HepG2 (cell line): ENCODE measurements at regions not wholly inside any gene's neighbourhood (a gene's known extent, or its start where the extent isn't known, plus 50 kb on each side); places are given as distances from the start of the nearest gene placed in this dataset.

ENCODE experiments used
- CREM ChIP-seq, 2 experiments: sonication (generic) in 1 of 2; formaldehyde crosslinking in 1 of 2; IDR thresholded peaks; 2 replicates each; pipeline versions ENCODE4 v1.4.0 to v1.6.1; 2016 to 2020; ENCODE audit warnings: antibody characterized with exemption in 1 of 2, mild to moderate bottlenecking in 1 of 2, missing genetic modification reagents in 1 of 2
- DR1 ChIP-seq: sonication (generic); formaldehyde crosslinking; IDR thresholded peaks from 2 replicates; pipeline ENCODE4 v1.8.0; 2021; ENCODE audit warnings: mild to moderate bottlenecking, missing genetic modification reagents, inconsistent platforms
- EZH2 ChIP-seq: conservative IDR thresholded peaks from 2 replicates; pipeline ENCODE4 v1.6.1; 2012; ENCODE audit warnings: mild to moderate bottlenecking, low read depth, low read length, moderate library complexity
- GABPB1 ChIP-seq: IDR thresholded peaks from 2 replicates; pipeline ENCODE4 v1.6.1; 2016; ENCODE audit warnings: mild to moderate bottlenecking, missing genetic modification reagents, moderate library complexity, missing compliant biosample characterization
- GZF1 ChIP-seq: sonication (generic); formaldehyde crosslinking; IDR thresholded peaks from 2 replicates; pipeline ENCODE4 v1.5.1; 2020; ENCODE audit warnings: mild to moderate bottlenecking, missing genetic modification reagents
- KDM4B ChIP-seq: sonication (generic); formaldehyde crosslinking; IDR thresholded peaks from 2 replicates; pipeline ENCODE4 v1.4.0; 2020; ENCODE audit warnings: missing genetic modification reagents
- KLF11 ChIP-seq: IDR thresholded peaks from 2 replicates; pipeline ENCODE4 v1.6.1; 2016; ENCODE audit warnings: missing compliant biosample characterization
- KLF15 ChIP-seq: sonication (generic); formaldehyde crosslinking; IDR thresholded peaks from 2 replicates; pipeline ENCODE4 v1.8.1; 2023; ENCODE audit warnings: borderline replicate concordance, mild to moderate bottlenecking, inconsistent platforms, missing genetic modification reagents, mixed read lengths
- LCORL ChIP-seq, 2 experiments: fragments of 450-650 bp in 1 of 2; sonication (generic) in 1 of 2; formaldehyde crosslinking in 1 of 2; IDR thresholded peaks; 2 replicates each; pipeline versions ENCODE4 v1.5.0 to v1.6.1; 2017 to 2020; ENCODE audit warnings: antibody characterized with exemption in 1 of 2, missing genetic modification reagents in 1 of 2
- MIXL1 ChIP-seq: IDR thresholded peaks from 2 replicates; pipeline ENCODE4 v1.6.1; 2016
- ONECUT2 ChIP-seq: sonication (generic); formaldehyde crosslinking; IDR thresholded peaks from 2 replicates; pipeline ENCODE4 v1.4.0; 2020; ENCODE audit warnings: missing genetic modification reagents
- PRPF4 ChIP-seq: fragments of 200-400 bp; formaldehyde crosslinking; IDR thresholded peaks from 2 replicates; pipeline ENCODE4 v1.6.1; 2016; ENCODE audit warnings: low read length, low read depth; ENCODE audit not compliant: poor library complexity, severe bottlenecking
- SP5 ChIP-seq: IDR thresholded peaks from 2 replicates; pipeline ENCODE4 v1.6.1; 2016; ENCODE audit warnings: low read depth, borderline replicate concordance
- SPEN ChIP-seq: sonication (generic); formaldehyde crosslinking; IDR thresholded peaks from 2 replicates; pipeline ENCODE4 v1.5.1; 2020; ENCODE audit warnings: low read depth, mild to moderate bottlenecking, missing genetic modification reagents
- THYN1 ChIP-seq: sonication (generic); formaldehyde crosslinking; IDR thresholded peaks from 2 replicates; pipeline ENCODE4 v1.8.1; 2023; ENCODE audit warnings: low read depth, mild to moderate bottlenecking, moderate library complexity, missing genetic modification reagents, borderline replicate concordance
- ZMYM4 ChIP-seq: sonication (generic); formaldehyde crosslinking; IDR thresholded peaks from 2 replicates; pipeline ENCODE4 v1.8.1; 2023; ENCODE audit warnings: mild to moderate bottlenecking, missing genetic modification reagents
- ZNF160 ChIP-seq: sonication (generic); formaldehyde crosslinking; IDR thresholded peaks from 2 replicates; pipeline ENCODE4 v1.8.0; 2022; ENCODE audit warnings: mild to moderate bottlenecking, inconsistent platforms, missing genetic modification reagents
- ZNF230 ChIP-seq: sonication (generic); formaldehyde crosslinking; IDR thresholded peaks from 2 replicates; pipeline ENCODE4 v1.4.0; 2020; ENCODE audit warnings: mild to moderate bottlenecking, missing genetic modification reagents
- ZNF768 ChIP-seq: sonication (generic); formaldehyde crosslinking; IDR thresholded peaks from 2 replicates; pipeline ENCODE4 v1.4.0; 2020; ENCODE audit warnings: missing genetic modification reagents
- TF ChIP-seq, protein P1 (sequence below): sonication (generic); formaldehyde crosslinking; IDR thresholded peaks from 2 replicates; pipeline ENCODE4 v1.5.0; 2020; ENCODE audit warnings: missing genetic modification reagents, mild to moderate bottlenecking, borderline replicate concordance
- TF ChIP-seq, protein P2 (sequence below): sonication (generic); formaldehyde crosslinking; IDR thresholded peaks from 2 replicates; pipeline ENCODE4 v1.5.1; 2020; ENCODE audit warnings: missing genetic modification reagents, mild to moderate bottlenecking, borderline replicate concordance
- TF ChIP-seq, protein P3 (sequence below): sonication (generic); formaldehyde crosslinking; IDR thresholded peaks from 2 replicates; pipeline ENCODE4 v1.5.1; 2020; ENCODE audit warnings: missing genetic modification reagents, mild to moderate bottlenecking, borderline replicate concordance

DNA sequence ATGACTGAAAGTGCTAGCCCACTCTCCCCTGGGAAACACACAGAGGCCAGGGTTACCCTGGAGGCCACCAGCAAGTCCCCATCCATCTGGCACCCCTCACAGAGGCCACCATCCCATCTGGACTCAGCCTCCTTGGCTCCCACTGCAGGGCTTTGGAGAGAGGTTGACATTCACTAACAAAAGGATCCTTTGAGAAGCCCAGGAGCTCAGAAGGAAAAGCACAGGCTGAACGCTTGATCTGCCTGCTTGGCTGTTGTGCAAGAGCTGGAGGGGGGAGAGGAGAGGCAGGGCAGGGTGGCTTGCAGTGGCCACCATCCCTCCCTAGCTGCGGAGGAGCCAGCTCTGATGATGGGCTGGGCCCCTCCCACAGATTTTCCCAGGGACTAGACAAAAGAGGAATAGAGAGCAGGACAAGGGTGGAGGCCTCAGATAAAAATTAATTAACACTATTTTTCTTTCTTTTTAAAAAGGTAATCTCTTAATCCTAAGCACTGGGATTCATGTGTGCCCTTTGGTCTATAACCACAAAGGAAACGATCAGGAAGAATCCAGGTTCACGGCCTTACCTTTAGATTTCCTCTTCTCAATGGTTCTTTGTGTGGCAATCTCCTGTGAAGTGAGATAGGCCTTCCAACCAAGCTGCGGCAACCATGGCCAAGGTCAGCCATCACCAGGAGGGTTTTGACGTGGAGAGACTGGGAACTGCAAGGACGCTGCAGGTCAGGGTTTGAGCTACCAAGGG, 154.7 kb downstream of the BARX2 start (continued):
- TF ChIP-seq PRPF4 (no peak), LCORL (IDR thresholded peaks at IDR 0.05) (no peak), LCORL (CRISPR knock-in tag; IDR thresholded peaks at IDR 0.05) (no peak), SPEN (no peak), ZNF230 (CRISPR knock-in tag) (no peak), MIXL1 (CRISPR knock-in tag) (no peak), ONECUT2 (CRISPR knock-in tag) (no peak), ZMYM4 (CRISPR knock-in tag) (peak; percentile 56; the same call in 1 of the 2 replicates), ZNF768 (no peak), KLF11 (CRISPR knock-in tag) (no peak), GABPB1 (no peak), ZNF160 (CRISPR knock-in tag) (no peak), SP5 (CRISPR knock-in tag) (no peak), CREM (IDR thresholded peaks at IDR 0.05) (no peak; the same call in 1 of the 2 replicates), CREM (CRISPR knock-in tag; IDR thresholded peaks at IDR 0.05) (no peak), DR1 (CRISPR knock-in tag) (no peak), KDM4B (CRISPR knock-in tag) (no peak), KLF15 (CRISPR knock-in tag) (no peak), THYN1 (CRISPR knock-in tag) (no peak), GZF1 (CRISPR knock-in tag) (no peak), EZH2 (no peak)
- TF ChIP-seq, protein P1, sequence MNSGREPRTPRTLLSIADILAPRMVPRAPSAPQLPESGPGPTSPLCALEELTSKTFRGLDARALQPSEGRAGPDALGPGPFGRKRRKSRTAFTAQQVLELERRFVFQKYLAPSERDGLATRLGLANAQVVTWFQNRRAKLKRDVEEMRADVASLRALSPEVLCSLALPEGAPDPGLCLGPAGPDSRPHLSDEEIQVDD (CRISPR knock-in tag) = no peak
- TF ChIP-seq, protein P2, sequence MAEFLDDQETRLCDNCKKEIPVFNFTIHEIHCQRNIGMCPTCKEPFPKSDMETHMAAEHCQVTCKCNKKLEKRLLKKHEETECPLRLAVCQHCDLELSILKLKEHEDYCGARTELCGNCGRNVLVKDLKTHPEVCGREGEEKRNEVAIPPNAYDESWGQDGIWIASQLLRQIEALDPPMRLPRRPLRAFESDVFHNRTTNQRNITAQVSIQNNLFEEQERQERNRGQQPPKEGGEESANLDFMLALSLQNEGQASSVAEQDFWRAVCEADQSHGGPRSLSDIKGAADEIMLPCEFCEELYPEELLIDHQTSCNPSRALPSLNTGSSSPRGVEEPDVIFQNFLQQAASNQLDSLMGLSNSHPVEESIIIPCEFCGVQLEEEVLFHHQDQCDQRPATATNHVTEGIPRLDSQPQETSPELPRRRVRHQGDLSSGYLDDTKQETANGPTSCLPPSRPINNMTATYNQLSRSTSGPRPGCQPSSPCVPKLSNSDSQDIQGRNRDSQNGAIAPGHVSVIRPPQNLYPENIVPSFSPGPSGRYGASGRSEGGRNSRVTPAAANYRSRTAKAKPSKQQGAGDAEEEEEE (CRISPR knock-in tag) = no peak
- TF ChIP-seq, protein P3, sequence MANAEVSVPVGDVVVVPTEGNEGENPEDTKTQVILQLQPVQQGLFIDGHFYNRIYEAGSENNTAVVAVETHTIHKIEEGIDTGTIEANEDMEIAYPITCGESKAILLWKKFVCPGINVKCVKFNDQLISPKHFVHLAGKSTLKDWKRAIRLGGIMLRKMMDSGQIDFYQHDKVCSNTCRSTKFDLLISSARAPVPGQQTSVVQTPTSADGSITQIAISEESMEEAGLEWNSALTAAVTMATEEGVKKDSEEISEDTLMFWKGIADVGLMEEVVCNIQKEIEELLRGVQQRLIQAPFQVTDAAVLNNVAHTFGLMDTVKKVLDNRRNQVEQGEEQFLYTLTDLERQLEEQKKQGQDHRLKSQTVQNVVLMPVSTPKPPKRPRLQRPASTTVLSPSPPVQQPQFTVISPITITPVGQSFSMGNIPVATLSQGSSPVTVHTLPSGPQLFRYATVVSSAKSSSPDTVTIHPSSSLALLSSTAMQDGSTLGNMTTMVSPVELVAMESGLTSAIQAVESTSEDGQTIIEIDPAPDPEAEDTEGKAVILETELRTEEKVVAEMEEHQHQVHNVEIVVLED (CRISPR knock-in tag) = no peak
